ENCODE measurements at regions not wholly inside any gene's neighbourhood (a gene's known extent, or its start where the extent isn't known, plus 50 kb on each side); places are given as distances from the start of the nearest gene placed in this dataset.

GRCh38 chr2:96436961-96437360, 68.2 kb downstream of the NEURL3 start:
- TF ChIP-seq, protein P1, sequence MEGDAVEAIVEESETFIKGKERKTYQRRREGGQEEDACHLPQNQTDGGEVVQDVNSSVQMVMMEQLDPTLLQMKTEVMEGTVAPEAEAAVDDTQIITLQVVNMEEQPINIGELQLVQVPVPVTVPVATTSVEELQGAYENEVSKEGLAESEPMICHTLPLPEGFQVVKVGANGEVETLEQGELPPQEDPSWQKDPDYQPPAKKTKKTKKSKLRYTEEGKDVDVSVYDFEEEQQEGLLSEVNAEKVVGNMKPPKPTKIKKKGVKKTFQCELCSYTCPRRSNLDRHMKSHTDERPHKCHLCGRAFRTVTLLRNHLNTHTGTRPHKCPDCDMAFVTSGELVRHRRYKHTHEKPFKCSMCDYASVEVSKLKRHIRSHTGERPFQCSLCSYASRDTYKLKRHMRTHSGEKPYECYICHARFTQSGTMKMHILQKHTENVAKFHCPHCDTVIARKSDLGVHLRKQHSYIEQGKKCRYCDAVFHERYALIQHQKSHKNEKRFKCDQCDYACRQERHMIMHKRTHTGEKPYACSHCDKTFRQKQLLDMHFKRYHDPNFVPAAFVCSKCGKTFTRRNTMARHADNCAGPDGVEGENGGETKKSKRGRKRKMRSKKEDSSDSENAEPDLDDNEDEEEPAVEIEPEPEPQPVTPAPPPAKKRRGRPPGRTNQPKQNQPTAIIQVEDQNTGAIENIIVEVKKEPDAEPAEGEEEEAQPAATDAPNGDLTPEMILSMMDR (IDR thresholded peaks at IDR 0.05) = no peak
- no peak for TF ChIP-seq EZH2 (IDR thresholded peaks at IDR 0.05; ENCODE audit: borderline replicate concordance, insufficient read depth, low read depth, low read length, poor library complexity, severe bottlenecking)

Data from B cell (primary cell).